NK-92 treated with Interleukin-12 subunit alpha and Interleukin-12 subunit beta, amount 100 ng/mL, for 24 hours (cell line): ENCODE measurements at regions not wholly inside any gene's neighbourhood (a gene's known extent, or its start where the extent isn't known, plus 50 kb on each side); places are given as distances from the start of the nearest gene placed in this dataset.
"Not testable (repeated sequence)": the region's sequence is repeated elsewhere in the genome, so short reads cannot be mapped to it uniquely, and the experiment has no call there.

Experiments used
- DNase-seq: peaks from one replicate; lab custom pipeline; 2025; lab: John Stamatoyannopoulos, UW

GRCh38 chr6:140828856-140829255 lies 1303.9 kb upstream of the GJE1 start:
- DNase-seq = no peak

- no peak for DNase-seq
Measured at GRCh38 chr6:140827593-140827992, 1305.1 kb upstream of the GJE1 start.

- DNase-seq = no peak
Measured at GRCh38 chr6:140825731-140826130, 1307.0 kb upstream of the GJE1 start.

GRCh38 chr6:140824595-140824994 lies 1308.1 kb upstream of the GJE1 start:
- no peak for DNase-seq

GRCh38 chr6:140821196-140821595 lies 1311.5 kb upstream of the GJE1 start:
- no peak for DNase-seq

- DNase-seq = no peak
Measured at GRCh38 chr6:140817176-140817575, 1315.5 kb upstream of the GJE1 start.

- no peak for DNase-seq
Measured at GRCh38 chr6:140816681-140817080, 1316.0 kb upstream of the GJE1 start.

GRCh38 chr6:140812636-140813035 lies 1320.1 kb upstream of the GJE1 start:
- DNase-seq = no peak

GRCh38 chr6:140811642-140812041 lies 1321.1 kb upstream of the GJE1 start:
- DNase-seq = no peak

- no peak for DNase-seq
Measured at GRCh38 chr6:140809694-140810101, 1323.0 kb upstream of the GJE1 start.

GRCh38 chr6:140806431-140806830 lies 1326.3 kb upstream of the GJE1 start:
- DNase-seq = no peak

GRCh38 chr6:140794544-140794943 lies 1338.2 kb upstream of the GJE1 start:
- DNase-seq = no peak

- DNase-seq = no peak
Measured at GRCh38 chr6:140790109-140790508, 1342.6 kb upstream of the GJE1 start.

GRCh38 chr6:140789466-140789865 lies 1343.3 kb upstream of the GJE1 start:
- no peak for DNase-seq

GRCh38 chr6:140785926-140786325 lies 1346.8 kb upstream of the GJE1 start:
- no peak for DNase-seq

- DNase-seq = no peak
Measured at GRCh38 chr6:140784573-140784972, 1348.2 kb upstream of the GJE1 start.

- not testable (repeated sequence) for DNase-seq
Measured at GRCh38 chr6:140783504-140783903, 1349.2 kb upstream of the GJE1 start.

- no peak for DNase-seq
Measured at GRCh38 chr6:140782941-140783340, 1349.8 kb upstream of the GJE1 start.

- DNase-seq = no peak
Measured at GRCh38 chr6:140779991-140780596, 1352.6 kb upstream of the GJE1 start.

- no peak for DNase-seq
Measured at GRCh38 chr6:140779341-140779740, 1353.4 kb upstream of the GJE1 start.

GRCh38 chr6:140777780-140778179 lies 1354.9 kb upstream of the GJE1 start:
- DNase-seq = no peak

GRCh38 chr6:140775061-140775460 lies 1357.7 kb upstream of the GJE1 start:
- no peak for DNase-seq

- no peak for DNase-seq
Measured at GRCh38 chr6:140774080-140774505, 1358.6 kb upstream of the GJE1 start.

- DNase-seq = no peak
Measured at GRCh38 chr6:140773276-140773675, 1359.4 kb upstream of the GJE1 start.

GRCh38 chr6:140772576-140772975 lies 1360.1 kb upstream of the GJE1 start:
- DNase-seq = no peak
